ENCODE measurements at regions not wholly inside any gene's neighbourhood (a gene's known extent, or its start where the extent isn't known, plus 50 kb on each side); places are given as distances from the start of the nearest gene placed in this dataset.
A peak's percentile ranks its signal among the peaks of the same experiment; 100 is the strongest.

- Histone ChIP-seq H3K36me3 (no peaks in the 10 kb centered on the region), H3K4me1 (no peaks in the 10 kb centered on the region), H3K27ac (no peak overlapping the region), H3K27me3 (no peaks in the 10 kb centered on the region), H3K9me3 (no peaks in the 10 kb centered on the region), H3K4me3 (no peak overlapping the region)
- TF ChIP-seq, protein P1, sequence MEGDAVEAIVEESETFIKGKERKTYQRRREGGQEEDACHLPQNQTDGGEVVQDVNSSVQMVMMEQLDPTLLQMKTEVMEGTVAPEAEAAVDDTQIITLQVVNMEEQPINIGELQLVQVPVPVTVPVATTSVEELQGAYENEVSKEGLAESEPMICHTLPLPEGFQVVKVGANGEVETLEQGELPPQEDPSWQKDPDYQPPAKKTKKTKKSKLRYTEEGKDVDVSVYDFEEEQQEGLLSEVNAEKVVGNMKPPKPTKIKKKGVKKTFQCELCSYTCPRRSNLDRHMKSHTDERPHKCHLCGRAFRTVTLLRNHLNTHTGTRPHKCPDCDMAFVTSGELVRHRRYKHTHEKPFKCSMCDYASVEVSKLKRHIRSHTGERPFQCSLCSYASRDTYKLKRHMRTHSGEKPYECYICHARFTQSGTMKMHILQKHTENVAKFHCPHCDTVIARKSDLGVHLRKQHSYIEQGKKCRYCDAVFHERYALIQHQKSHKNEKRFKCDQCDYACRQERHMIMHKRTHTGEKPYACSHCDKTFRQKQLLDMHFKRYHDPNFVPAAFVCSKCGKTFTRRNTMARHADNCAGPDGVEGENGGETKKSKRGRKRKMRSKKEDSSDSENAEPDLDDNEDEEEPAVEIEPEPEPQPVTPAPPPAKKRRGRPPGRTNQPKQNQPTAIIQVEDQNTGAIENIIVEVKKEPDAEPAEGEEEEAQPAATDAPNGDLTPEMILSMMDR (IDR thresholded peaks at IDR 0.05) = no peak
- no peak for TF ChIP-seq POLR2A (IDR thresholded peaks at IDR 0.05)
- no peak for DNase-seq
Observed at GRCh38 chr6:78605909-78606446, 261.4 kb upstream of the IRAK1BP1 start.

DNA sequence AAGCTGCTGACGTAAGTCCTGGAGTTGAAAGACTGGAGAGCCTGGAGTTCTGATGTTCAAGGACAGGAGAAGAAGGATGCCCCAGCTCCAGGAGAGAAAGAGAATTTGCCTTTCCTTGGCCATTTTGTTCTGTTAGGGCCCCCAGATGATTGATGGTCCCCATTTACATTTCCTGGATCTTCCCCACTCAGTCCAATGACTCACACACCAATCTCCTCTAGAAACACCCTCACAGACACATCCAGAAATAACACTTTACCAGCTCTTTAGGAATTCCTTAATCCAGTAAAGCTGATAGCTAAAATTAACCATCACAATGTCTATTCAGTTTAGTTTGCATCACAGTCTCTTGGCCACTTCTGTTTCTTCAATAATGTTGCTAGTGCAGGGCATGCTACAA lies 260.2 kb upstream of the IRAK1BP1 start:
- Histone ChIP-seq H3K27me3 (no peaks in the 10 kb centered on the region), H3K9me3 (no peaks in the 10 kb centered on the region), H3K4me3 (no peak overlapping the region), H3K27ac (no peak overlapping the region), H3K36me3 (no peaks in the 10 kb centered on the region), H3K4me1 (no peaks in the 10 kb centered on the region)
- no peak for TF ChIP-seq POLR2A (IDR thresholded peaks at IDR 0.05)
- TF ChIP-seq, protein P1 (IDR thresholded peaks at IDR 0.05) = no peak
- no peak for DNase-seq

DNA sequence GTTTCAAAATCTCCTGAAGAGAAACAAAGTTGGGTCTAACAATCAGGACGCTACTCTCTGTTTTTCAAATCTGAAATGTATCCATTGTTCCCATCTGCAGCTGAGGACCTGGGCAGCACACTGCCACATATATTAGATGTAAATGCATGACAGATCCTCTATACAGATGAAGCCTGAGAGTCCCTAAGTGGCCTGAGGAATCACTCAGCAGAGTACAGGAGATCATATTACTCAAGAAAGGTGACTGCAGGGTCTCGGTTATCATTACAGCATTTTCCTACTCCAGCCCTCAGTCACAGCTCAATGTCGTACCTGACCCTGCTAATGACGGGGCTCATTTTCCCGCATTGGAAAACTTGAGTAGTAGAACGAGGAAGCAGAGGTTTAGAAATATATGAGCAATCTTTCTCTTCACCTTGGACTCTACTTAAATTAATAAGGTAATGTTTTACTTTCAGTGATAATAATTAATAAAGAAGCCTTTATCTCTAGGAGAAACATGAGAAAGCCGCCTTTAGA lies 256.2 kb upstream of the IRAK1BP1 start:
- no peak overlapping the region for H3K27ac ChIP-seq
- DNase-seq = no peak

GRCh38 chr6:78611886-78612480 lies 255.4 kb upstream of the IRAK1BP1 start:
- H3K27me3 ChIP-seq = no peaks in the 10 kb centered on the region
- no peak for DNase-seq
- no peaks in the 10 kb centered on the region for H3K9me3 ChIP-seq
- H3K4me3 ChIP-seq = no peak overlapping the region
- no peak for TF ChIP-seq POLR2A (IDR thresholded peaks at IDR 0.05)
- TF ChIP-seq, protein P1 (IDR thresholded peaks at IDR 0.05) = peak in 4 of 6 experiments; percentile 22 to 41 (median 35)
- H3K4me1 ChIP-seq = no peaks in the 10 kb centered on the region
- no peaks in the 10 kb centered on the region for H3K36me3 ChIP-seq
- H3K27ac ChIP-seq = no peak overlapping the region

More for the DNA sequence above, 256.2 kb upstream of the IRAK1BP1 start:
- Histone ChIP-seq H3K27me3 (no peaks in the 10 kb centered on the region), H3K9me3 (no peaks in the 10 kb centered on the region), H3K36me3 (no peaks in the 10 kb centered on the region), H3K4me1 (no peaks in the 10 kb centered on the region), H3K4me3 (no peak overlapping the region)
- TF ChIP-seq, protein P1 (IDR thresholded peaks at IDR 0.05) = no peak
- no peak for TF ChIP-seq POLR2A (IDR thresholded peaks at IDR 0.05)

GRCh38 chr6:78614961-78615360 lies 252.4 kb upstream of the IRAK1BP1 start:
- no peak for DNase-seq

More at GRCh38 chr6:78614961-78615360, 252.4 kb upstream of the IRAK1BP1 start:
- Histone ChIP-seq H3K4me3 (no peak overlapping the region), H3K4me1 (no peaks in the 10 kb centered on the region), H3K27ac (no peak overlapping the region), H3K36me3 (no peaks in the 10 kb centered on the region), H3K9me3 (no peaks in the 10 kb centered on the region), H3K27me3 (no peaks in the 10 kb centered on the region)
- TF ChIP-seq, protein P1 (IDR thresholded peaks at IDR 0.05) = no peak
- no peak for TF ChIP-seq POLR2A (IDR thresholded peaks at IDR 0.05)

Measured in Peyer's patch (tissue), 4 donors.